T-helper 2 cell treated with Interferon-gamma antibody and Interleukin-4, amounts not matched to agents 5 μg/mL and 100 μg/mL, for 36 hours (primary cell): ENCODE measurements at regions not wholly inside any gene's neighbourhood (a gene's known extent, or its start where the extent isn't known, plus 50 kb on each side); places are given as distances from the start of the nearest gene placed in this dataset.

ENCODE experiments used
- DNase-seq: peaks from one replicate; pipeline ENCODE4 v3.0.0; 2021; ENCODE audit warnings: low spot score
- H3K27ac Mint-ChIP-seq: one replicate; pipeline ENCODE4 v1.8.0; 2021; ENCODE audit warnings: mild to moderate bottlenecking, mixed read lengths
- H3K27me3 Mint-ChIP-seq: one replicate; pipeline ENCODE4 v1.8.0; 2021; ENCODE audit warnings: low read depth, mixed read lengths
- H3K36me3 Mint-ChIP-seq: one replicate; pipeline ENCODE4 v1.8.0; 2021; ENCODE audit warnings: low read depth, mixed read lengths
- H3K4me1 Mint-ChIP-seq: one replicate; pipeline ENCODE4 v1.8.0; 2021; ENCODE audit warnings: low read depth, mixed read lengths
- H3K4me3 Mint-ChIP-seq: one replicate; pipeline ENCODE4 v1.8.0; 2022; ENCODE audit warnings: mild to moderate bottlenecking, moderate library complexity, mixed read lengths
- H3K9me3 Mint-ChIP-seq: one replicate; pipeline ENCODE4 v1.8.0; 2021; ENCODE audit warnings: mixed read lengths

GRCh38 chr9:2286825-2287455 is 271.8 kb downstream of the SMARCA2 start:
- DNase-seq, result no peak
- H3K4me1 Mint-ChIP-seq, result no peaks in the 10 kb centered on the region
- H3K27me3 Mint-ChIP-seq, result no peaks in the 10 kb centered on the region
- no peaks in the 10 kb centered on the region for H3K36me3 Mint-ChIP-seq
- no peaks in the 10 kb centered on the region for H3K9me3 Mint-ChIP-seq
- no peak overlapping the region for H3K27ac Mint-ChIP-seq
- no peak overlapping the region for H3K4me3 Mint-ChIP-seq

GRCh38 chr9:2288309-2288708 is 273.2 kb downstream of the SMARCA2 start:
- no peaks in the 10 kb centered on the region for H3K4me1 Mint-ChIP-seq
- H3K4me3 Mint-ChIP-seq, result no peak overlapping the region
- no peak for DNase-seq
- H3K9me3 Mint-ChIP-seq, result no peaks in the 10 kb centered on the region
- H3K36me3 Mint-ChIP-seq, result no peaks in the 10 kb centered on the region
- no peak overlapping the region for H3K27ac Mint-ChIP-seq
- H3K27me3 Mint-ChIP-seq, result no peaks in the 10 kb centered on the region

GRCh38 chr9:2289263-2289662 is 274.1 kb downstream of the SMARCA2 start:
- H3K27me3 Mint-ChIP-seq, result no peaks in the 10 kb centered on the region
- H3K9me3 Mint-ChIP-seq, result no peaks in the 10 kb centered on the region
- no peak overlapping the region for H3K4me3 Mint-ChIP-seq
- no peaks in the 10 kb centered on the region for H3K4me1 Mint-ChIP-seq
- H3K27ac Mint-ChIP-seq, result no peak overlapping the region
- no peaks in the 10 kb centered on the region for H3K36me3 Mint-ChIP-seq
- DNase-seq, result no peak

- no peaks in the 10 kb centered on the region for H3K4me1 Mint-ChIP-seq
Measured at GRCh38 chr9:2290382-2290781, 275.2 kb downstream of the SMARCA2 start.

GRCh38 chr9:2291980-2292704 is 277.0 kb downstream of the SMARCA2 start:
- no peaks in the 10 kb centered on the region for H3K36me3 Mint-ChIP-seq
- H3K27me3 Mint-ChIP-seq, result no peaks in the 10 kb centered on the region
- H3K4me3 Mint-ChIP-seq, result no peak overlapping the region
- no peak overlapping the region for H3K27ac Mint-ChIP-seq
- H3K9me3 Mint-ChIP-seq, result no peaks in the 10 kb centered on the region
- no peak for DNase-seq
- no peaks in the 10 kb centered on the region for H3K4me1 Mint-ChIP-seq

More at GRCh38 chr9:2290382-2290781, 275.2 kb downstream of the SMARCA2 start:
- Mint-ChIP-seq H3K9me3 (no peaks in the 10 kb centered on the region), H3K4me3 (no peak overlapping the region), H3K36me3 (no peaks in the 10 kb centered on the region), H3K27ac (no peak overlapping the region), H3K27me3 (no peaks in the 10 kb centered on the region)
- DNase-seq, result no peak

GRCh38 chr9:2292733-2293132 is 277.6 kb downstream of the SMARCA2 start:
- H3K27me3 Mint-ChIP-seq, result no peaks in the 10 kb centered on the region
- no peak overlapping the region for H3K4me3 Mint-ChIP-seq
- H3K9me3 Mint-ChIP-seq, result no peaks in the 10 kb centered on the region
- H3K36me3 Mint-ChIP-seq, result no peaks in the 10 kb centered on the region
- DNase-seq, result no peak
- no peak overlapping the region for H3K27ac Mint-ChIP-seq
- H3K4me1 Mint-ChIP-seq, result no peaks in the 10 kb centered on the region

- Mint-ChIP-seq H3K27ac (no peak overlapping the region), H3K36me3 (no peaks in the 10 kb centered on the region), H3K4me3 (no peak overlapping the region), H3K4me1 (no peaks in the 10 kb centered on the region), H3K9me3 (peaks cover 4% of the 10 kb centered on the region), H3K27me3 (no peaks in the 10 kb centered on the region)
- no peak for DNase-seq
Measured at GRCh38 chr9:2297771-2298170, 282.6 kb downstream of the SMARCA2 start.

- Mint-ChIP-seq H3K4me1 (no peaks in the 10 kb centered on the region), H3K36me3 (no peaks in the 10 kb centered on the region), H3K27me3 (no peaks in the 10 kb centered on the region), H3K4me3 (no peak overlapping the region), H3K27ac (no peak overlapping the region), H3K9me3 (peaks cover 4% of the 10 kb centered on the region)
- DNase-seq, result no peak
Measured at GRCh38 chr9:2298217-2298616, 283.1 kb downstream of the SMARCA2 start.

- no peaks in the 10 kb centered on the region for H3K27me3 Mint-ChIP-seq
- H3K36me3 Mint-ChIP-seq, result no peaks in the 10 kb centered on the region
- H3K4me3 Mint-ChIP-seq, result no peak overlapping the region
- H3K27ac Mint-ChIP-seq, result no peak overlapping the region
- H3K9me3 Mint-ChIP-seq, result peaks cover 4% of the 10 kb centered on the region
- H3K4me1 Mint-ChIP-seq, result no peaks in the 10 kb centered on the region
- DNase-seq, result no peak
Measured at GRCh38 chr9:2299156-2299842, 284.2 kb downstream of the SMARCA2 start.

- H3K4me1 Mint-ChIP-seq, result no peaks in the 10 kb centered on the region
- no peak overlapping the region for H3K27ac Mint-ChIP-seq
- no peaks in the 10 kb centered on the region for H3K27me3 Mint-ChIP-seq
- DNase-seq, result no peak
- H3K9me3 Mint-ChIP-seq, result peaks cover 4% of the 10 kb centered on the region
- H3K36me3 Mint-ChIP-seq, result no peaks in the 10 kb centered on the region
- H3K4me3 Mint-ChIP-seq, result no peak overlapping the region
Measured at GRCh38 chr9:2299843-2300205, 284.7 kb downstream of the SMARCA2 start.

- no peaks in the 10 kb centered on the region for H3K4me1 Mint-ChIP-seq
- H3K4me3 Mint-ChIP-seq, result no peak overlapping the region
- H3K9me3 Mint-ChIP-seq, result peaks cover 4% of the 10 kb centered on the region
- no peak overlapping the region for H3K27ac Mint-ChIP-seq
- no peaks in the 10 kb centered on the region for H3K27me3 Mint-ChIP-seq
- H3K36me3 Mint-ChIP-seq, result no peaks in the 10 kb centered on the region
- no peak for DNase-seq
Measured at GRCh38 chr9:2300325-2300724, 285.2 kb downstream of the SMARCA2 start.

GRCh38 chr9:2302606-2303005 is 287.5 kb downstream of the SMARCA2 start:
- no peak overlapping the region for H3K27ac Mint-ChIP-seq
- no peaks in the 10 kb centered on the region for H3K27me3 Mint-ChIP-seq
- H3K9me3 Mint-ChIP-seq, result peaks cover 4% of the 10 kb centered on the region
- H3K4me3 Mint-ChIP-seq, result no peak overlapping the region
- H3K4me1 Mint-ChIP-seq, result no peaks in the 10 kb centered on the region
- H3K36me3 Mint-ChIP-seq, result no peaks in the 10 kb centered on the region
- no peak for DNase-seq

- H3K36me3 Mint-ChIP-seq, result no peaks in the 10 kb centered on the region
- H3K9me3 Mint-ChIP-seq, result peaks cover 4% of the 10 kb centered on the region
- no peak for DNase-seq
- no peaks in the 10 kb centered on the region for H3K27me3 Mint-ChIP-seq
- H3K4me3 Mint-ChIP-seq, result no peak overlapping the region
- H3K4me1 Mint-ChIP-seq, result no peaks in the 10 kb centered on the region
- H3K27ac Mint-ChIP-seq, result no peak overlapping the region
Measured at GRCh38 chr9:2303056-2303455, 287.9 kb downstream of the SMARCA2 start.

- Mint-ChIP-seq H3K27me3 (no peaks in the 10 kb centered on the region), H3K4me1 (no peaks in the 10 kb centered on the region)
- DNase-seq, result no peak
Measured at GRCh38 chr9:2307480-2307879, 292.3 kb downstream of the SMARCA2 start.

More at GRCh38 chr9:2307480-2307879, 292.3 kb downstream of the SMARCA2 start:
- peaks cover 21% of the 10 kb centered on the region for H3K9me3 Mint-ChIP-seq
- H3K4me3 Mint-ChIP-seq, result no peak overlapping the region
- no peaks in the 10 kb centered on the region for H3K36me3 Mint-ChIP-seq
- no peak overlapping the region for H3K27ac Mint-ChIP-seq
